H1 (cell line): ENCODE measurements at regions not wholly inside any gene's neighbourhood (a gene's known extent, or its start where the extent isn't known, plus 50 kb on each side); places are given as distances from the start of the nearest gene placed in this dataset.
A peak's percentile ranks its signal among the peaks of the same experiment; 100 is the strongest.

Experiments used
- CTCF ChIA-PET: fragments of 300-600 bp; sonication (Branson Sonifier 250); formaldehyde crosslinking; loops from one replicate; lab custom pipeline; 2021; ENCODE audit not compliant: partially characterized antibody; lab: Charles Lee
- POLR2A ChIA-PET: fragments of 300-600 bp; sonication (Branson Sonifier 250); formaldehyde crosslinking; loops from one replicate; lab custom pipeline; 2021; ENCODE audit warnings: inconsistent platforms; ENCODE audit not compliant: partially characterized antibody; lab: Charles Lee
- DNase-seq, 2 experiments: peaks; one replicate each; pipeline versions ENCODE4 v3.0.0 to v3.0.0-alpha.2; 2010 to 2022; ENCODE audit warnings: low spot score in 2 of 2, low read depth in 1 of 2, mixed read lengths in 1 of 2
- FAIRE-seq: peaks from 2 replicates; lab custom pipeline; 2011; peaks lifted over from hg19 to GRCh38; lab: Jason Lieb, UNC
- H2AFZ ChIP-seq: 2 replicates; pipeline ENCODE4 v1.8.1; 2012; ENCODE audit warnings: low read length, inconsistent platforms
- H2AK5ac ChIP-seq: 2 replicates; pipeline ENCODE4 v1.6.1; 2013; ENCODE audit warnings: low read depth, low read length
- H2BK120ac ChIP-seq: replicated peaks from 2 replicates; pipeline ENCODE3; 2013; ENCODE audit warnings: low read depth, low read length, inconsistent platforms
- H2BK12ac ChIP-seq: 2 replicates; pipeline ENCODE4 v1.6.1; 2013; ENCODE audit warnings: low read depth, low read length
- H2BK15ac ChIP-seq: 2 replicates; pipeline ENCODE4 v1.6.1; 2013; ENCODE audit warnings: low read length
- H2BK20ac ChIP-seq: 2 replicates; pipeline ENCODE4 v1.6.1; 2013; ENCODE audit warnings: low read length
- H2BK5ac ChIP-seq: 2 replicates; pipeline ENCODE4 v1.6.1; 2013; ENCODE audit warnings: low read depth, low read length
- H3K14ac ChIP-seq: 2 replicates; pipeline ENCODE4 v1.6.1; 2013; ENCODE audit warnings: inconsistent platforms; ENCODE audit not compliant: insufficient read length
- H3K18ac ChIP-seq: 2 replicates; pipeline ENCODE4 v1.6.1; 2013; ENCODE audit warnings: low read length; ENCODE audit errors: extremely low read depth
- H3K23ac ChIP-seq: 2 replicates; pipeline ENCODE4 v1.6.1; 2013; ENCODE audit warnings: inconsistent platforms; ENCODE audit not compliant: insufficient read length
- H3K23me2 ChIP-seq: 2 replicates; pipeline ENCODE4 v1.6.1; 2013; ENCODE audit warnings: low read depth, low read length
- H3K27ac ChIP-seq: 2 replicates; pipeline ENCODE4 v1.6.1; 2011; ENCODE audit warnings: low read depth, low read length, inconsistent platforms
- H3K27me3 ChIP-seq, 4 experiments: replicated peaks in 1 of 4; 1 replicate in 1 of 4; 2 replicates in 3 of 4; pipeline versions ENCODE4 v1.6.1 to v1.8.1; 2011 to 2013; ENCODE audit warnings: low read length in 3 of 4, mild to moderate bottlenecking in 3 of 4, inconsistent platforms in 2 of 4, mixed read lengths in 2 of 4, moderate library complexity in 1 of 4; ENCODE audit not compliant: control insufficient read depth in 3 of 4, insufficient read depth in 3 of 4; ENCODE audit errors: extremely low read depth in 1 of 4
- H3K36me3 ChIP-seq, 4 experiments: 2 replicates each; pipeline versions ENCODE4 v1.6.1 to v1.8.1; 2011 to 2013; ENCODE audit warnings: mild to moderate bottlenecking in 4 of 4, low read length in 3 of 4, moderate library complexity in 2 of 4, control low read depth in 1 of 4, inconsistent platforms in 1 of 4; ENCODE audit not compliant: insufficient read depth in 4 of 4, control insufficient read depth in 2 of 4
- H3K4ac ChIP-seq: replicated peaks from 2 replicates; pipeline ENCODE3; 2013; ENCODE audit warnings: low read length, low read depth, mixed read lengths, inconsistent platforms; ENCODE audit not compliant: insufficient read length
- H3K4me1 ChIP-seq, 4 experiments: replicated peaks in 1 of 4; 1 replicate in 1 of 4; 2 replicates in 3 of 4; pipeline versions ENCODE4 v1.6.1 to v1.8.1; 2011 to 2013; ENCODE audit warnings: low read length in 3 of 4, inconsistent platforms in 2 of 4, mixed read lengths in 1 of 4; ENCODE audit not compliant: insufficient read depth in 4 of 4, control insufficient read depth in 3 of 4
- H3K4me2 ChIP-seq, 2 experiments: 2 replicates each; pipeline versions ENCODE4 v1.6.1 to v1.8.1; 2011 to 2013; ENCODE audit warnings: low read depth in 2 of 2, low read length in 2 of 2, control low read depth in 1 of 2, inconsistent platforms in 1 of 2, mild to moderate bottlenecking in 1 of 2; ENCODE audit not compliant: insufficient read depth in 1 of 2
- H3K4me3 ChIP-seq, 4 experiments: fragments of 200-600, 300-600 bp in 1 of 4; sonication (generic), shearing (Covaris generic), sonication (Bioruptor Twin) in 1 of 4; 2 replicates each; pipeline versions ENCODE4 v1.5.1 to v1.8.1; 2011 to 2016; ENCODE audit warnings: low read length in 4 of 4, low read depth in 3 of 4, control low read depth in 2 of 4, inconsistent platforms in 2 of 4, mild to moderate bottlenecking in 2 of 4, mixed read lengths in 1 of 4, moderate library complexity in 1 of 4; ENCODE audit not compliant: insufficient read depth in 2 of 4; ENCODE audit errors: extremely low read depth in 1 of 4
- H3K56ac ChIP-seq: replicated peaks from 2 replicates; pipeline ENCODE3; 2013; ENCODE audit warnings: low read depth, mild to moderate bottlenecking, mixed read lengths, low read length, inconsistent platforms; ENCODE audit not compliant: insufficient read length
- H3K79me1 ChIP-seq: 2 replicates; pipeline ENCODE4 v1.6.1; 2013; ENCODE audit warnings: low read depth, low read length, control low read depth
- H3K79me2 ChIP-seq, 2 experiments: 2 replicates each; pipeline versions ENCODE4 v1.6.1 to v1.8.1; 2012 to 2013; ENCODE audit warnings: low read length in 2 of 2, mild to moderate bottlenecking in 2 of 2, inconsistent platforms in 1 of 2; ENCODE audit not compliant: insufficient read depth in 2 of 2, control insufficient read depth in 1 of 2
- H3K9ac ChIP-seq, 4 experiments: replicated peaks in 1 of 4; 1 replicate in 1 of 4; 2 replicates in 3 of 4; pipeline versions ENCODE4 v1.6.1 to v1.8.1; 2011 to 2013; ENCODE audit warnings: low read depth in 3 of 4, low read length in 3 of 4, control low read depth in 2 of 4, mild to moderate bottlenecking in 2 of 4, moderate library complexity in 2 of 4, inconsistent platforms in 1 of 4; ENCODE audit errors: extremely low read depth in 1 of 4
- H3K9me3 ChIP-seq, 2 experiments: 2 replicates each; pipeline versions ENCODE4 v1.6.1 to v1.8.1; 2012 to 2013; ENCODE audit warnings: mild to moderate bottlenecking in 2 of 2, moderate library complexity in 2 of 2, control low read depth in 1 of 2, inconsistent platforms in 1 of 2, low read depth in 1 of 2, low read length in 1 of 2, mixed read lengths in 1 of 2; ENCODE audit not compliant: insufficient read depth in 2 of 2
- H4K20me1 ChIP-seq, 2 experiments: replicated peaks in 1 of 2; 2 replicates each; pipeline versions ENCODE3 to v1.8.1; 2011 to 2013; ENCODE audit warnings: inconsistent platforms in 2 of 2, low read length in 2 of 2, mild to moderate bottlenecking in 1 of 2; ENCODE audit not compliant: insufficient read depth in 2 of 2, control insufficient read depth in 1 of 2
- H4K5ac ChIP-seq: 2 replicates; pipeline ENCODE4 v1.6.1; 2013; ENCODE audit warnings: low read length, low read depth, mixed read lengths, inconsistent platforms; ENCODE audit not compliant: insufficient read length
- H4K8ac ChIP-seq: 2 replicates; pipeline ENCODE4 v1.8.0; 2013; ENCODE audit warnings: mild to moderate bottlenecking, moderate library complexity, low read length, inconsistent platforms; ENCODE audit not compliant: insufficient read depth; ENCODE audit errors: extremely low read depth
- H4K91ac ChIP-seq: replicated peaks from 2 replicates; pipeline ENCODE3; 2013; ENCODE audit warnings: low read length, mixed read lengths, inconsistent platforms; ENCODE audit not compliant: insufficient read length
- GABPA ChIP-seq: IDR thresholded peaks from 2 replicates; pipeline ENCODE4 v1.6.1; 2011; ENCODE audit warnings: mild to moderate bottlenecking, low read length, moderate library complexity, borderline replicate concordance; ENCODE audit not compliant: insufficient read depth
- HDAC2 ChIP-seq, 2 experiments: fragments of 300-600 bp in 1 of 2; sonication (generic) in 1 of 2; IDR thresholded peaks; 2 replicates each; pipeline ENCODE4 v1.6.1; 2011 to 2012; ENCODE audit warnings: low read depth in 2 of 2, low read length in 2 of 2, mild to moderate bottlenecking in 2 of 2, moderate library complexity in 2 of 2, borderline replicate concordance in 1 of 2, inconsistent platforms in 1 of 2
- SIN3A ChIP-seq, 2 experiments: IDR thresholded peaks in 1 of 2; conservative IDR thresholded peaks in 1 of 2; 2 replicates each; pipeline ENCODE4 v1.6.1; 2011 to 2012; ENCODE audit warnings: low read length in 2 of 2, improper control_type of control experiment in 1 of 2, low read depth in 1 of 2, mild to moderate bottlenecking in 1 of 2
- SP2 ChIP-seq: IDR thresholded peaks from 2 replicates; pipeline ENCODE4 v1.6.1; 2012; ENCODE audit warnings: mild to moderate bottlenecking, low read length, inconsistent platforms
- TCF12 ChIP-seq: IDR thresholded peaks from 2 replicates; pipeline ENCODE4 v1.6.1; 2011; ENCODE audit warnings: low read depth, mild to moderate bottlenecking, low read length
- TEAD4 ChIP-seq: IDR thresholded peaks from 2 replicates; pipeline ENCODE4 v1.6.1; 2012; ENCODE audit warnings: low read depth, low read length, inconsistent platforms, mixed read lengths
- WGBS, 2 experiments: shearing (Covaris generic) in 1 of 2; methylation state at CpG; one replicate each; pipeline versions ENCODE4 v1.1.6 to v1.1.7; 2013 to 2015; ENCODE audit warnings: low lambda C conversion rate in 2 of 2, mixed read lengths in 2 of 2, inconsistent platforms in 1 of 2, low coverage in 1 of 2, missing lambda C conversion rate in 1 of 2; ENCODE audit not compliant: insufficient replicate concordance in 2 of 2, insufficient coverage in 1 of 2, insufficient read length in 1 of 2; ENCODE audit errors: extremely low coverage in 1 of 2, missing lambda C conversion rate in 1 of 2; 5-methylcytosine and 5-hydroxymethylcytosine counted together

- H2BK15ac ChIP-seq = no peak overlapping the region
- peaks cover 0 to 7% (median 2%) of the 10 kb centered on the region in 4 experiments; a peak in 2 of 7 replicates for H3K4me1 ChIP-seq
- no peak overlapping the region for H4K91ac ChIP-seq
- no peak overlapping the region for H3K4me3 ChIP-seq
- no peak overlapping the region for H3K4ac ChIP-seq
- no peak overlapping the region for H3K18ac ChIP-seq
- no peak overlapping the region for H3K27ac ChIP-seq
- POLR2A ChIA-PET = no interaction called here
- H3K9me3 ChIP-seq = no peaks in the 10 kb centered on the region
- no peak overlapping the region for H2AK5ac ChIP-seq
- CTCF ChIA-PET = no interaction called here
- H4K20me1 ChIP-seq = no peaks in the 10 kb centered on the region
- no peaks in the 10 kb centered on the region for H3K79me2 ChIP-seq
- no peak overlapping the region for H2BK120ac ChIP-seq
- no peak for TF ChIP-seq SP2
- TF ChIP-seq TEAD4 = peak; percentile 54; the same call in 1 of the 2 replicates
- no peak for TF ChIP-seq TCF12
- no peak for TF ChIP-seq HDAC2 (IDR thresholded peaks at IDR 0.05; ENCODE audit: borderline replicate concordance in 1 of 2, low read depth in 2 of 2, low read length in 2 of 2)
- TF ChIP-seq GABPA = no peak
- no peak for TF ChIP-seq SIN3A (conservative IDR thresholded peaks at IDR 0.05 in 1 of 2, IDR thresholded peaks at IDR 0.05 in 1 of 2; ENCODE audit: low read depth in 1 of 2, low read length in 2 of 2)
- TF ChIP-seq, all 59 proteins: peak for 1
- no peak overlapping the region for H3K23ac ChIP-seq
- H4K8ac ChIP-seq = no peak overlapping the region
- H3K14ac ChIP-seq = no peak overlapping the region
- H3K27me3 ChIP-seq = no peaks in the 10 kb centered on the region
- no peak overlapping the region for H2BK20ac ChIP-seq
- no peak overlapping the region for H3K4me2 ChIP-seq
- FAIRE-seq (no peak), DNase-seq (no peak)
- H3K79me1 ChIP-seq = no peaks in the 10 kb centered on the region
- H2BK12ac ChIP-seq = no peak overlapping the region
- 57% methylated on average over 1 of the region's 1 CpG; no CpG with 5 or more reads in 1 of the 2 experiments for WGBS, 2 experiments
- no peak overlapping the region for H3K9ac ChIP-seq
- no peak overlapping the region; the same call in 1 of the 2 replicates for H2BK5ac ChIP-seq
- no peak overlapping the region for H2AFZ ChIP-seq
- H3K56ac ChIP-seq = no peak overlapping the region
- H3K23me2 ChIP-seq = no peaks in the 10 kb centered on the region
- H4K5ac ChIP-seq = no peak overlapping the region
- H3K36me3 ChIP-seq = no peaks in the 10 kb centered on the region
Measured at GRCh38 chr2:154568413-154568812, 130.1 kb upstream of the KCNJ3 start.
